Middle frontal gyrus (tissue), 1 donor: ENCODE measurements at regions not wholly inside any gene's neighbourhood (a gene's known extent, or its start where the extent isn't known, plus 50 kb on each side); places are given as distances from the start of the nearest gene placed in this dataset.
"Not testable (repeated sequence)": the region's sequence is repeated elsewhere in the genome, so short reads cannot be mapped to it uniquely, and the experiment has no call there.

Experiments
- DNase-seq: peaks from one replicate; pipeline ENCODE4 v3.0.0-alpha.2; 2015; ENCODE audit warnings: low spot score; ENCODE audit errors: extremely low spot score

DNA sequence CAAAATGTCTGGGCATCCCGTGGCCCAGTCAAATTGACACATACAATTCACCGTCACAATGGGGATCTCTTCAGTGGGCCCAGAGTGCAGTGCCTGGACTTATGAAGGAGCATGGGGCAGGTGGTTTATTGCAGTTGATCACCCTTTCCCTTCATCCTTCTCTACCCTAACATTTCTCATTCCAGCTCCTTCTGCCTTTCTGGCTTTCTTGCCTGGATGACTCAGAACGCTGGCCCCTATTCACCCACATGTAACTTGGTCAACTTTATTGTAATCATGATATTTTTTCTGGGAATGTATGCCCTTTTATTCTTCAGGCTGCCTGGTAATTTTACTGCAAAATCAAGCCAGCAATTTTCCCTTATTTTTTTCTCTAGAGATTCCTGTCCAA is 179.9 kb upstream of the DTNBP1 start:
- no peak for DNase-seq

DNA sequence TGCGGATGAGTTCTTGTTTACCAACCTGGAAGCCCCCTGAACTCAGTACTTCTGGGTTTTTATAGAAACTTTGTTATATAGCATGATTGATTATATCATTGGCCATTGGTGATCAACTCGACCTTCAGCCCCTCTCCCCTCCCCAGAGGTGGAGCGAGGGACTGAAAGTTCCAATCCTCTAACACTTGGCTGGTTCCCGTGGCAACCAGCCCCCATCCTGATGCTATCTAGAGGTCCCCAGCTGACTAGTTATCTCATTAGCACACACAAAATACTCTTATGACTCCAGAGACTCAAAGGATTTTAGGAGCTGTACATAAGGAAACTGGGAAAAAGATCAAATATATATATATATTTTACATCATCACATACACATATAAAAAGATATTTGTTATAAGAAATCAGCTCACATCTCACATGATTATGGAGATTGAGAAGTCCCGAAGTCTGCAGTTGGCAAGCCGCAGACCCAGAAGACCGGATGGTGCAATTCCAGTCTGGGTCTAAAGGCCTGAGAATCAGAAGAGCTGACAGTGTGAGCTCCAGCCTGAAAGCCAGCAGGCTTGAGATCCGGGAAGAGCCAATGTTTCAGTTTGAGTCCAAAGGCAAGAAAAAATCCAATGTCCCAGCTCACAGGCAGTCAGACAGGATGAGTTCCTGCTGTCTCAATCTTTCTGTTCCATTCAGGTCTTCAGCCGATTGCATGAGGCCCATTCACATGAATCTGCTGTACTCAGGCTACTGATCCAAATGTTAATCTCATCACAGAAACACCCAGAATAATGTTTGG is 179.3 kb upstream of the DTNBP1 start:
- DNase-seq, result no peak

- no peak for DNase-seq
Observed at GRCh38 chr6:15839969-15840541, 177.2 kb upstream of the DTNBP1 start.

- DNase-seq, result no peak
Observed at GRCh38 chr6:15837205-15837604, 174.4 kb upstream of the DTNBP1 start.

GRCh38 chr6:15832841-15833240 is 170.0 kb upstream of the DTNBP1 start:
- no peak for DNase-seq

- no peak for DNase-seq
Observed at GRCh38 chr6:15829156-15829555, 166.3 kb upstream of the DTNBP1 start.

DNA sequence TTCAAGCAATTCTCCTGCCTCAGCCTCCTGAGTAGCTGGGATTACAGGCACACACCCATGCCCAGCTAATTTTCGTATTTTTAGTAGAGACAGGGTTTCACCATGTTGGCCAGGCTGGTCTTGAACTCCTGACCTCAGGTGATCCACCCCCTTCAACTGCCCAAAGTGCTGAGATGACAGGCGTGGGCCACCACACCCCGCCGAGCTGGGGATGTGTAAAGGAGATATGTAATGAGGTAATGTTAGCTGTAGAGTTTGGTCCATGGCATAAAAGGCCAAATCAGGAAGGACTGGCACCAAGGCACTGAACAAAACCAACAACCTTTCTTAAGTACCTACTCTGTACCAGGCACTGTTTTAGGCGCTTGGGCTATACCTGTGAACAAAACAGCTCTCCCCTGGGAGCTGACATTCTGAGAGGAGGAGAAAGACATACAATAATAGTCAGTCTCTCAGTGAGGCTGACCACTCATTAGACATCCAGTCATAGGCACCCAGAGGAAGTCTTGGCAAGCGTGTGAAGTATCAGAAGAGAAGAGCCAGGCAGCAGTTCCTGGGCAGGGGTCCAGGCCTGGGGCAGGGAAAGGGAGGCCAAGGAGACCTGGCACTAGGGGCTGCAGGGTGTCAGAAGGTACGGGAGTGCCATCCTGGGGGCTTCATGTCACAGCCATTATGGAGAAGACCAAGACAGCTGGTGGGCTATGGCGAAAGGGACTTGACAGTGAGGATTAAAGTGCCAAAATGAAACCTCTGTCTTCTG is 164.8 kb upstream of the DTNBP1 start:
- no peak for DNase-seq

DNA sequence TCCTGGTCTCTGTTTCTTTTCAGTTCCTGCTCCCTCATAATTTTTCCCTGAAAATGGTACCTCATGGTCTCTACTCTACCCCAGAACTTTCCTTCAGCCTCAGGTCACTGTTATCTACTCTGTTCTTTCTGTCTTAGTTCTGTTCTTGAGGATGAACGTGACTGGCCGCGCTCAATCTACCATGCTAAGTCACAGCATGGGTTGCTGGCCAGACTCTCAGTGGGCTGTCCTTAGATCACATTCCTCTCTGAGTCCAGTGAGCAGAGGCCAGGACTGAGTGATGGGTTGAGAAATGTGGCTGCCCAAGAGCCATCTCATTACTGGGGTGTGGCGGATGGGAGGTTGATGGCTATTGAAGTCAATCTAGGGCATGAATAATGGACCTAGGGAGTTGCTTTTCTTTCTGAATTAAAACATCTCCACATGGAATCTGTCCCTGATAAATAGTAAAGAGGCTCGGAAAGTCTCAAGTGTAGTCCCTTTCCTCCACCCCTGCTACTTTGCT is 164.0 kb upstream of the DTNBP1 start:
- no peak for DNase-seq

GRCh38 chr6:15825332-15825930 is 162.6 kb upstream of the DTNBP1 start:
- DNase-seq, result no peak

- DNase-seq, result no peak
Observed at GRCh38 chr6:15824811-15825210, 162.0 kb upstream of the DTNBP1 start.

DNA sequence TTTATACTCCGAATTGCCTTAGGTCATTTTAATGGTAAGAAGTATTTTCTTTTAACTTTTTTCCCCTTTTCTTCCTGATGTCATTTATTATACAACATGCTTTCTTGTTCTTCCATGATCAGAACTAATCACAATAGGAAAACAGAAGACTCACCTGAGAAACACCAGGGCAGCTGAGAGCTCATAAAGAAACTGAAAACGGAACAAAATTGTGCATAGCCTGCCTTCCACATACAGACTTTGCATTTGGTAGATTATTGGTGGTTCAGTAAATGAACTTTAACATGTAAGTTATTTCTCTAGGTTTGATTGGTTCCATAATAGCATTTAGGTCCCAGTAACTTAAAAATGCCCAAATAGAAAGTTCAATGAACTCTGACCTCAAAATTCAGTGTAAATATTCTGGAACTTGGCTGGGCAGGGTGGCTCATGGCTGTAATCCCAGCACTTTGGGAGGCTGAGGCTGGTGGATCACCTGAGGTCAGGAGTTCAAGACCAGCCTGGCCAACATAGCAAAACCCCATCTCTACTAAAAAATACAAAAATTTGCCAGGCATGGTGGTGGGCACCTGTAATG is 161.1 kb upstream of the DTNBP1 start:
- no peak for DNase-seq

- DNase-seq, result no peak
Observed at GRCh38 chr6:15822835-15823234, 160.0 kb upstream of the DTNBP1 start.

GRCh38 chr6:15819841-15820240 is 157.0 kb upstream of the DTNBP1 start:
- DNase-seq, result no peak

GRCh38 chr6:15819226-15819625 is 156.4 kb upstream of the DTNBP1 start:
- DNase-seq, result no peak

DNA sequence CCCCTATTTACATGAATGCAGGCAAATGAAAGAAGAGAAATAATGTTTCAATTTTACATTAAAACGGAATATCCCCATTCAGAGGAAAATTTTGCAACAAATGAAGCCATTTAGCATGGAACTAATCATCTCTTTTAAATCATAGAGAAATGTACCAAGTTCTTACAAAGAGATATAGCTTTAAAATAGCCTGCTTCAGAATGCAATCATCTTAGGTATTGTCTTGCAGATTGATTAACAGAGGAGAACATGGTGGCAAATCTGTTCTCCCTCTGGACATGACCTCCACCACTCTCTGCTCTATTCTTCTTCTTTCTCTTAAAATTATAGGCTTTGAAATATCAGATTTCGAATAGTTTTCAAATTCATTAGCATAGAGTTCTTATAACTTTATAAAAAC is 155.7 kb upstream of the DTNBP1 start:
- DNase-seq, result no peak

GRCh38 chr6:15818044-15818443 is 155.2 kb upstream of the DTNBP1 start:
- DNase-seq, result no peak

DNA sequence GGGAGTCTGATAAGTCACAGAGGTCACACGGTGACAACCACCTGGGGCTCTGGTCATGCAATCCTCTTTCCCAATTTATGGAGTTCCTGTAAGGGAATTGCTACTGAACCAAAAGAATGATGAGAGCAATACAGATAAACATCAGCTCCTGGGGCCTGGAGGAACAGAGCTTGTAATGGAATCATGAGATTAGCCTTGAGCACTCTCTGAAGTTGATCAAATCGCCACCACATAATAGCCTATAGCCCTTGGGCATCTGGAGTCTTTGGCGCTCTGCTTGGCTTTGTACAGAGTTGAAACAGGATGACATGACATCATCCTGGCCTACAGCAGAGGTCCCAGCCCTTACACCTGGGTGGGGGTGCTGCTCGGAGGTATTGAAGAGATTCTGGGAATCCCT is 154.3 kb upstream of the DTNBP1 start:
- DNase-seq, result no peak

DNA sequence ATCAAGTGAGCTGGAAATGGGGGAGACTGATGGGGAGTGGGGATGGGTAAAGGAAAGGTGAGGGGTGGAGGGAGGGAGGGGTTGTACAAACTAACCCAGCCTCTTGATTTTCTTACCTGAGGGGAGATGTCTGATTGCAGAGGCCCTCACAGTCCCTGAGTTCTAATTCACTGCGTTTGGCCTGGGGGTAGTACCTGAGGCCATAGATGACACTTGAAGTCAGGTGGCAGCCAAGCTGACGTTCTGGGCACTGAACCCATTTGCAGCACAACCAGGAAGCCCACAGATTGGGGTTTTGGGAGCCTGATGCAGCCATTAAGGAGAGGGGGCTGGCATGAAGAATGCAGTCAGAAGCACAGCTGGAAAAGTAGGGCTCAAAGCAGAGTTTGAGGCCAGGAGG is 153.8 kb upstream of the DTNBP1 start:
- no peak for DNase-seq

DNA sequence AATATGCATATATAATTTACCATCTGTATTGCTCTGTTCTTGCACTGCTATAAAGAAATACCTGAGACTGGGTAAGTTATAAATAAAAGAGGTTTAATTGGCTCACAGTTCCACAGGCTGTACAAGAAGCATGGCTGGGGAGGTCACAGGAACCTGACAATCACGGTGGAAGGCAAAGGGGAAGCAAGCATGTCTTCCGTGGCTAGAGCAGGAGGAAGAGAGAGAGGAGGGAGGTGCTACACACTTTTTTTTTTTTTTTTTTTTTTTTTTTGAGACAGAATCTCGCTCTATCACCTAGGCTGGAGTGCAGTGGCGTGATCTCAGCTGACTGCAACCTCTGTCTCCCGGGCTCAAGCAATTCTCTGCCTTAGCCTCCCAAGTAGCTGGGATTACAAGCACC is 150.9 kb upstream of the DTNBP1 start:
- DNase-seq, result not testable (repeated sequence)

GRCh38 chr6:15811107-15811506 is 148.3 kb upstream of the DTNBP1 start:
- no peak for DNase-seq

DNA sequence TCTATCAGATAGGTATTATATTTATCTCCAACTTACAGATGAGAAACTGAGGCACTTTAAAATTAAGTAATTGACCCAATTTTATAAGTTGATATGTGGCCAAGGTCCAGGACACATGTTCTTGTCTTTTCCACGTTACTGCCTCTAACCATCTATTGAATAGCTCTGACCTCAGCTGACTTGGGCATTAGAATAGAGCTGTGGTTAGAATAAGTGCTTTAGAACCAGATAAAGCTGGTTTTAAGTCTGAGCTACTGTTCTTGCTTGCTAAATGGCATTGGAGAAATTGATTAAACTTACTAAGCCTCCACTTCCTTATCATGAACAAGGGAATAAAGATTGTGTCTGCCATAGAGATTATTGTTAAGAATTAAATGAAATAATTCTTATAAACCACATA is 147.8 kb upstream of the DTNBP1 start:
- no peak for DNase-seq

- no peak for DNase-seq
Observed at GRCh38 chr6:15809367-15809766, 146.5 kb upstream of the DTNBP1 start.
